Ishikawa (cell line): ENCODE measurements at regions not wholly inside any gene's neighbourhood (a gene's known extent, or its start where the extent isn't known, plus 50 kb on each side); places are given as distances from the start of the nearest gene placed in this dataset.

Source experiments
- CEBPB ChIP-seq: IDR thresholded peaks from 2 replicates; pipeline ENCODE4 v1.6.1; 2012
- CREB1 ChIP-seq: IDR thresholded peaks from 2 replicates; pipeline ENCODE4 v1.6.1; 2012; ENCODE audit warnings: low read depth
- EGR1 ChIP-seq: IDR thresholded peaks from 2 replicates; pipeline ENCODE4 v1.6.1; 2012
- EP300 ChIP-seq: IDR thresholded peaks from 2 replicates; pipeline ENCODE4 v1.6.1; 2012; ENCODE audit warnings: borderline replicate concordance
- FOXM1 ChIP-seq: IDR thresholded peaks from 2 replicates; pipeline ENCODE4 v1.6.1; 2012; ENCODE audit warnings: low read depth, borderline replicate concordance
- MAX ChIP-seq: IDR thresholded peaks from 2 replicates; pipeline ENCODE4 v1.6.1; 2012
- NFIC ChIP-seq: IDR thresholded peaks from 2 replicates; pipeline ENCODE4 v1.6.1; 2012
- RAD21 ChIP-seq: IDR thresholded peaks from 2 replicates; pipeline ENCODE4 v1.6.1; 2012; ENCODE audit warnings: low read depth
- REST ChIP-seq: IDR thresholded peaks from 2 replicates; pipeline ENCODE4 v1.6.1; 2012; ENCODE audit warnings: low read depth, mild to moderate bottlenecking
- TAF1 ChIP-seq: IDR thresholded peaks from 2 replicates; pipeline ENCODE4 v1.6.1; 2012; ENCODE audit warnings: low read depth, mild to moderate bottlenecking
- TCF12 ChIP-seq: IDR thresholded peaks from 2 replicates; pipeline ENCODE4 v1.6.1; 2012; ENCODE audit warnings: low read depth
- TEAD4 ChIP-seq: IDR thresholded peaks from 2 replicates; pipeline ENCODE4 v1.6.1; 2012
- USF1 ChIP-seq: IDR thresholded peaks from 2 replicates; pipeline ENCODE4 v1.6.1; 2012
- YY1 ChIP-seq: IDR thresholded peaks from 2 replicates; pipeline ENCODE4 v1.6.1; 2012; ENCODE audit warnings: low read depth
- ZBTB7A ChIP-seq: IDR thresholded peaks from 2 replicates; pipeline ENCODE4 v1.6.1; 2012; ENCODE audit warnings: low read depth

- TF ChIP-seq CREB1 (no peak), EGR1 (no peak), REST (no peak), ZBTB7A (no peak)
These were observed 520.4 kb downstream of the TBC1D22A start for GRCh38 chr22:47282851-47283250.

GRCh38 chr22:47282366-47282765 is 519.9 kb downstream of the TBC1D22A start:
- TF ChIP-seq ZBTB7A (no peak), CEBPB (no peak), TAF1 (no peak), YY1 (no peak), TEAD4 (no peak), REST (no peak), EGR1 (no peak), TCF12 (no peak)

GRCh38 chr22:47281126-47282106 is 519.0 kb downstream of the TBC1D22A start:
- TF ChIP-seq CREB1 (no peak), YY1 (no peak)

- no peak for TF ChIP-seq CEBPB
- no peak for TF ChIP-seq TCF12
- no peak for TF ChIP-seq CREB1
- TF ChIP-seq USF1 = no peak
- TF ChIP-seq ZBTB7A = no peak
- TF ChIP-seq FOXM1 = no peak
- TF ChIP-seq EGR1 = no peak
- TF ChIP-seq TAF1 = no peak
These were observed 517.9 kb downstream of the TBC1D22A start for GRCh38 chr22:47280301-47280700.

- TF ChIP-seq USF1 (no peak), ZBTB7A (no peak), TEAD4 (no peak), TCF12 (no peak), EP300 (no peak), MAX (no peak), EGR1 (no peak), NFIC (no peak), TAF1 (no peak), FOXM1 (no peak), YY1 (no peak), CREB1 (no peak), REST (no peak), CEBPB (no peak), RAD21 (no peak)
These were observed 517.3 kb downstream of the TBC1D22A start for GRCh38 chr22:47279746-47280145.
